ENCODE measurements at regions not wholly inside any gene's neighbourhood (a gene's known extent, or its start where the extent isn't known, plus 50 kb on each side); places are given as distances from the start of the nearest gene placed in this dataset.
"Not testable (repeated sequence)": the region's sequence is repeated elsewhere in the genome, so short reads cannot be mapped to it uniquely, and the experiment has no call there.

- no peak for DNase-seq
Observed at GRCh38 chr7:115332691-115333090, 410.8 kb downstream of the MDFIC start.

- no peak for DNase-seq
Observed at GRCh38 chr7:115329006-115329405, 407.1 kb downstream of the MDFIC start.

GRCh38 chr7:115328018-115328417 is 406.1 kb downstream of the MDFIC start:
- no peak for DNase-seq

- no peak for DNase-seq
Observed at GRCh38 chr7:115327326-115327725, 405.4 kb downstream of the MDFIC start.

- no peak for DNase-seq
Observed at GRCh38 chr7:115319541-115319940, 397.6 kb downstream of the MDFIC start.

GRCh38 chr7:115310316-115310715 is 388.4 kb downstream of the MDFIC start:
- not testable (repeated sequence) for DNase-seq

GRCh38 chr7:115306586-115306985 is 384.7 kb downstream of the MDFIC start:
- no peak for DNase-seq

- no peak for DNase-seq
Observed at GRCh38 chr7:115300231-115300870, 378.5 kb downstream of the MDFIC start.

- DNase-seq, result no peak
Observed at GRCh38 chr7:115299397-115300037, 377.6 kb downstream of the MDFIC start.

- no peak for DNase-seq
Observed at GRCh38 chr7:115297656-115298055, 375.8 kb downstream of the MDFIC start.

GRCh38 chr7:115293628-115294240 is 371.8 kb downstream of the MDFIC start:
- DNase-seq, result no peak

- DNase-seq, result no peak
Observed at GRCh38 chr7:115292381-115292780, 370.5 kb downstream of the MDFIC start.

GRCh38 chr7:115289971-115290370 is 368.1 kb downstream of the MDFIC start:
- no peak for DNase-seq

GRCh38 chr7:115276791-115277190 is 354.9 kb downstream of the MDFIC start:
- no peak for DNase-seq

- DNase-seq, result not testable (repeated sequence)
Observed at GRCh38 chr7:115273855-115274254, 352.0 kb downstream of the MDFIC start.

- DNase-seq, result no peak
Observed at GRCh38 chr7:115273139-115273772, 351.4 kb downstream of the MDFIC start.

- DNase-seq, result no peak
Observed at GRCh38 chr7:115271332-115272235, 349.7 kb downstream of the MDFIC start.

- no peak for DNase-seq
Observed at GRCh38 chr7:115269486-115269885, 347.6 kb downstream of the MDFIC start.

GRCh38 chr7:115267503-115267902 is 345.6 kb downstream of the MDFIC start:
- no peak for DNase-seq

- DNase-seq, result no peak
Observed at GRCh38 chr7:115260381-115260780, 338.5 kb downstream of the MDFIC start.

GRCh38 chr7:115252461-115252860 is 330.6 kb downstream of the MDFIC start:
- no peak for DNase-seq

- no peak for DNase-seq
Observed at GRCh38 chr7:115249080-115249479, 327.2 kb downstream of the MDFIC start.

- DNase-seq, result no peak
Observed at GRCh38 chr7:115241151-115241550, 319.3 kb downstream of the MDFIC start.
